ENCODE measurements at regions not wholly inside any gene's neighbourhood (a gene's known extent, or its start where the extent isn't known, plus 50 kb on each side); places are given as distances from the start of the nearest gene placed in this dataset.
"Not testable (repeated sequence)": the region's sequence is repeated elsewhere in the genome, so short reads cannot be mapped to it uniquely, and the experiment has no call there.

- no peak for DNase-seq
Measured at GRCh38 chr10:34013235-34013634, 678.8 kb upstream of the NRP1 start.

- peak in 1 of 2 donors; percentile 10 for DNase-seq
Measured at GRCh38 chr10:34010891-34011290, 676.4 kb upstream of the NRP1 start.

GRCh38 chr10:34010228-34010627 lies 675.8 kb upstream of the NRP1 start:
- not testable (repeated sequence) for DNase-seq

- DNase-seq, result no peak
Measured at GRCh38 chr10:34008656-34009055, 674.2 kb upstream of the NRP1 start.

- no peak for DNase-seq
Measured at GRCh38 chr10:34006471-34006870, 672.0 kb upstream of the NRP1 start.

GRCh38 chr10:34003561-34003960 lies 669.1 kb upstream of the NRP1 start:
- DNase-seq, result no peak

- no peak for DNase-seq
Measured at GRCh38 chr10:34002896-34003295, 668.4 kb upstream of the NRP1 start.

GRCh38 chr10:34001831-34002230 lies 667.4 kb upstream of the NRP1 start:
- DNase-seq, result no peak

GRCh38 chr10:34001087-34001580 lies 666.7 kb upstream of the NRP1 start:
- DNase-seq, result no peak

GRCh38 chr10:33993917-33994316 lies 659.5 kb upstream of the NRP1 start:
- DNase-seq, result no peak

- no peak for DNase-seq
Measured at GRCh38 chr10:33991924-33992323, 657.5 kb upstream of the NRP1 start.

GRCh38 chr10:33986515-33986914 lies 652.0 kb upstream of the NRP1 start:
- DNase-seq, result no peak

- no peak for DNase-seq
Measured at GRCh38 chr10:33986016-33986415, 651.5 kb upstream of the NRP1 start.

GRCh38 chr10:33982995-33983394 lies 648.5 kb upstream of the NRP1 start:
- no peak for DNase-seq

- no peak for DNase-seq
Measured at GRCh38 chr10:33981301-33981700, 646.8 kb upstream of the NRP1 start.

- no peak for DNase-seq
Measured at GRCh38 chr10:33979195-33979594, 644.7 kb upstream of the NRP1 start.

- DNase-seq, result no peak
Measured at GRCh38 chr10:33975481-33975880, 641.0 kb upstream of the NRP1 start.

- no peak for DNase-seq
Measured at GRCh38 chr10:33974976-33975478, 640.6 kb upstream of the NRP1 start.

GRCh38 chr10:33968983-33969382 lies 634.5 kb upstream of the NRP1 start:
- DNase-seq, result no peak

- no peak for DNase-seq
Measured at GRCh38 chr10:33967606-33968120, 633.2 kb upstream of the NRP1 start.

- DNase-seq, result no peak
Measured at GRCh38 chr10:33966946-33967345, 632.5 kb upstream of the NRP1 start.

GRCh38 chr10:33965795-33966581 lies 631.5 kb upstream of the NRP1 start:
- no peak for DNase-seq

- DNase-seq, result no peak
Measured at GRCh38 chr10:33963729-33964128, 629.3 kb upstream of the NRP1 start.

- DNase-seq, result not testable (repeated sequence)
Measured at GRCh38 chr10:33956322-33956721, 621.9 kb upstream of the NRP1 start.

GRCh38 chr10:33955676-33956075 lies 621.2 kb upstream of the NRP1 start:
- DNase-seq, result no peak

Data from bone marrow (tissue), 2 donors.